ENCODE measurements at regions not wholly inside any gene's neighbourhood (a gene's known extent, or its start where the extent isn't known, plus 50 kb on each side); places are given as distances from the start of the nearest gene placed in this dataset.

GRCh38 chr4:164683040-164683439 lies 70.9 kb upstream of the SMIM31 start:
- Histone ChIP-seq H3K4me1 (ENCODE audit: insufficient read depth, low read length) (no peaks in the 10 kb centered on the region), H3T11ph (ENCODE audit: low read length) (no peak overlapping the region), H3K18ac (ENCODE audit: insufficient read length, low read depth, low read length) (no peak overlapping the region), H2BK20ac (ENCODE audit: low read depth, low read length, poor library complexity, severe bottlenecking) (no peak overlapping the region), H4K5ac (ENCODE audit: insufficient read length, low read depth, low read length) (no peak overlapping the region), H3K27ac (ENCODE audit: insufficient read length, low read depth, low read length) (no peak overlapping the region), H3K9ac (ENCODE audit: extremely low read depth, insufficient read length, low read length) (no peak overlapping the region), H3K23ac (ENCODE audit: insufficient read length, low read depth, low read length) (no peak overlapping the region), H3K23me2 (ENCODE audit: insufficient read length, low read depth, low read length, poor library complexity, severe bottlenecking) (no peaks in the 10 kb centered on the region), H2BK12ac (ENCODE audit: insufficient read length, low read depth, low read length) (no peak overlapping the region), H3K27me3 (ENCODE audit: insufficient read depth, low read length) (no peaks in the 10 kb centered on the region), H2BK15ac (ENCODE audit: low read depth, low read length) (no peak overlapping the region), H2BK5ac (ENCODE audit: insufficient read length, low read length) (no peak overlapping the region), H3K9me3 (ENCODE audit: control insufficient read depth, low read depth, low read length) (no peaks in the 10 kb centered on the region), H4K91ac (ENCODE audit: insufficient read length, low read depth, low read length) (no peak overlapping the region), H3K56ac (ENCODE audit: insufficient read length, low read depth, low read length) (no peak overlapping the region), H4K20me1 (ENCODE audit: control insufficient read depth, insufficient read depth, insufficient read length) (no peaks in the 10 kb centered on the region), H3K14ac (ENCODE audit: insufficient read depth, low read length) (no peak overlapping the region), H3K79me1 (ENCODE audit: insufficient read depth, low read depth, low read length, poor library complexity, severe bottlenecking) (no peaks in the 10 kb centered on the region), H2BK120ac (ENCODE audit: low read depth, low read length, poor library complexity, severe bottlenecking) (no peak overlapping the region), H4K8ac (replicated peaks; ENCODE audit: insufficient read length, low read depth, low read length) (no peak overlapping the region), H3K79me2 (ENCODE audit: insufficient read depth, low read length) (no peaks in the 10 kb centered on the region), H3K4me2 (ENCODE audit: insufficient read depth, insufficient read length, low read length) (no peak overlapping the region), H2AK5ac (ENCODE audit: insufficient read length, low read length) (no peak overlapping the region), H3K4ac (ENCODE audit: low read depth, low read length) (no peak overlapping the region), H2AFZ (ENCODE audit: low read length) (no peak overlapping the region)
- Mint-ChIP-seq H3K27me3 (ENCODE audit: low read depth) (no peaks in the 10 kb centered on the region), H3K4me3 (no peak overlapping the region), H3K4me1 (no peaks in the 10 kb centered on the region), H3K27ac (no peak overlapping the region), H3K9me3 (no peaks in the 10 kb centered on the region), H3K36me3 (ENCODE audit: insufficient read depth in 1 of 3, low read depth in 3 of 3) (no peaks in the 10 kb centered on the region)
- TF ChIP-seq CTCF (conservative IDR thresholded peaks at IDR 0.05) = no peak
- no peak for DNase-seq
- no CpG with 5 or more reads among the region's 2 CpGs for WGBS (ENCODE audit: extremely low coverage, insufficient read length, low lambda C conversion rate)
